K562 (cell line): ENCODE measurements at regions not wholly inside any gene's neighbourhood (a gene's known extent, or its start where the extent isn't known, plus 50 kb on each side); places are given as distances from the start of the nearest gene placed in this dataset.
A peak's percentile ranks its signal among the peaks of the same experiment; 100 is the strongest.

Experiments used
- ARID3A ChIP-seq: IDR thresholded peaks from 2 replicates; pipeline ENCODE4 v1.6.1; 2012; ENCODE audit warnings: low read depth, low read length, improper control_type of control experiment, borderline replicate concordance
- CTCFL ChIP-seq: IDR thresholded peaks from 2 replicates; pipeline ENCODE4 v1.6.1; 2011; ENCODE audit warnings: borderline replicate concordance, low read depth, mild to moderate bottlenecking, moderate library complexity, low read length; ENCODE audit not compliant: insufficient read depth, poor library complexity, severe bottlenecking
- PBX2 ChIP-seq, 2 experiments: IDR thresholded peaks in 1 of 2; conservative IDR thresholded peaks in 1 of 2; 2 replicates each; pipeline ENCODE4 v1.6.1; 2016; ENCODE audit warnings: low read depth in 2 of 2, mild to moderate bottlenecking in 1 of 2, missing compliant biosample characterization in 1 of 2, missing genetic modification characterization in 1 of 2, moderate library complexity in 1 of 2
- PURB ChIP-seq: sonication (generic); formaldehyde crosslinking; IDR thresholded peaks from 2 replicates; pipeline ENCODE4 v1.9.0; 2021; ENCODE audit warnings: low read depth, mild to moderate bottlenecking, missing genetic modification reagents
- TF ChIP-seq, protein P1 (sequence below), 3 experiments: IDR thresholded peaks in 2 of 3; conservative IDR thresholded peaks in 1 of 3; 2 replicates each; pipeline ENCODE4 v1.5.1; 2011 to 2012; ENCODE audit warnings: low read length in 3 of 3, mild to moderate bottlenecking in 3 of 3, control low read depth in 2 of 3, improper control_type of control experiment in 1 of 3, inconsistent platforms in 1 of 3, low read depth in 1 of 3, mixed read lengths in 1 of 3, moderate library complexity in 1 of 3; ENCODE audit not compliant: insufficient read depth in 2 of 3
- TF ChIP-seq, protein P2 (sequence below): sonication (generic); IDR thresholded peaks from 2 replicates; pipeline ENCODE4 v1.6.1; 2016
- TF ChIP-seq, protein P3 (sequence below), 2 experiments: fragments of 450-650 bp; formaldehyde crosslinking in 1 of 2; IDR thresholded peaks; 2 replicates each; pipeline versions ENCODE4 v1.4.0 to v1.6.1; 2014 to 2020; ENCODE audit warnings: mild to moderate bottlenecking in 2 of 2, borderline replicate concordance in 1 of 2, low read depth in 1 of 2

DNA sequence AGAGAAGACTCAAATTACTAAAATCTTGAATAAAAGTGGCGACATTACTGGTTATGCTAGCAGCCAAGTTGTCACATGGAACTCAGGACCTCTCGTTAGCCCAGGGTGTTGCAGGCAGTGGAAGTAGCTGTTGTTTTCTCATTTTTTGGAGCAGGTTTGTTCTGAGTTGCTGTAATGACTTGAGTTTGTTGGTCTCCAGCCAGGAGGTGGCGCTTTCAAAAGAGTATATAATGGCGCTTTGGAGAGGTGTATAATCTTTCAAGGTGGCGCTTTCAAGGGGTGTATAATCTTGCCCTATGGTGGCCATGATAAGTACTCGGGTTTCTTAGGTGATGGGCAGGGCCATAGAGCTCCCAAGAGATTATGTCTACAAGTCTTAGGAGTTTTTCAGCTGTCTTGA, 632.7 kb downstream of the NTRK3 start (continued):
- TF ChIP-seq, protein P1, sequence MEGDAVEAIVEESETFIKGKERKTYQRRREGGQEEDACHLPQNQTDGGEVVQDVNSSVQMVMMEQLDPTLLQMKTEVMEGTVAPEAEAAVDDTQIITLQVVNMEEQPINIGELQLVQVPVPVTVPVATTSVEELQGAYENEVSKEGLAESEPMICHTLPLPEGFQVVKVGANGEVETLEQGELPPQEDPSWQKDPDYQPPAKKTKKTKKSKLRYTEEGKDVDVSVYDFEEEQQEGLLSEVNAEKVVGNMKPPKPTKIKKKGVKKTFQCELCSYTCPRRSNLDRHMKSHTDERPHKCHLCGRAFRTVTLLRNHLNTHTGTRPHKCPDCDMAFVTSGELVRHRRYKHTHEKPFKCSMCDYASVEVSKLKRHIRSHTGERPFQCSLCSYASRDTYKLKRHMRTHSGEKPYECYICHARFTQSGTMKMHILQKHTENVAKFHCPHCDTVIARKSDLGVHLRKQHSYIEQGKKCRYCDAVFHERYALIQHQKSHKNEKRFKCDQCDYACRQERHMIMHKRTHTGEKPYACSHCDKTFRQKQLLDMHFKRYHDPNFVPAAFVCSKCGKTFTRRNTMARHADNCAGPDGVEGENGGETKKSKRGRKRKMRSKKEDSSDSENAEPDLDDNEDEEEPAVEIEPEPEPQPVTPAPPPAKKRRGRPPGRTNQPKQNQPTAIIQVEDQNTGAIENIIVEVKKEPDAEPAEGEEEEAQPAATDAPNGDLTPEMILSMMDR (IDR thresholded peaks at IDR 0.05 in 2 of 3, conservative IDR thresholded peaks at IDR 0.05 in 1 of 3; ENCODE audit: insufficient read depth in 2 of 3, low read depth in 1 of 3, low read length in 3 of 3): peak; percentile 58 to 67 (median 61)
- TF ChIP-seq CTCFL: peak; percentile 54
- TF ChIP-seq, protein P2, sequence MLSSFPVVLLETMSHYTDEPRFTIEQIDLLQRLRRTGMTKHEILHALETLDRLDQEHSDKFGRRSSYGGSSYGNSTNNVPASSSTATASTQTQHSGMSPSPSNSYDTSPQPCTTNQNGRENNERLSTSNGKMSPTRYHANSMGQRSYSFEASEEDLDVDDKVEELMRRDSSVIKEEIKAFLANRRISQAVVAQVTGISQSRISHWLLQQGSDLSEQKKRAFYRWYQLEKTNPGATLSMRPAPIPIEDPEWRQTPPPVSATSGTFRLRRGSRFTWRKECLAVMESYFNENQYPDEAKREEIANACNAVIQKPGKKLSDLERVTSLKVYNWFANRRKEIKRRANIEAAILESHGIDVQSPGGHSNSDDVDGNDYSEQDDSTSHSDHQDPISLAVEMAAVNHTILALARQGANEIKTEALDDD: peak; percentile 22; the same call in 1 of the 2 replicates
- peak; percentile 49; the same call in 1 of the 2 replicates for TF ChIP-seq ARID3A
- TF ChIP-seq, protein P3, sequence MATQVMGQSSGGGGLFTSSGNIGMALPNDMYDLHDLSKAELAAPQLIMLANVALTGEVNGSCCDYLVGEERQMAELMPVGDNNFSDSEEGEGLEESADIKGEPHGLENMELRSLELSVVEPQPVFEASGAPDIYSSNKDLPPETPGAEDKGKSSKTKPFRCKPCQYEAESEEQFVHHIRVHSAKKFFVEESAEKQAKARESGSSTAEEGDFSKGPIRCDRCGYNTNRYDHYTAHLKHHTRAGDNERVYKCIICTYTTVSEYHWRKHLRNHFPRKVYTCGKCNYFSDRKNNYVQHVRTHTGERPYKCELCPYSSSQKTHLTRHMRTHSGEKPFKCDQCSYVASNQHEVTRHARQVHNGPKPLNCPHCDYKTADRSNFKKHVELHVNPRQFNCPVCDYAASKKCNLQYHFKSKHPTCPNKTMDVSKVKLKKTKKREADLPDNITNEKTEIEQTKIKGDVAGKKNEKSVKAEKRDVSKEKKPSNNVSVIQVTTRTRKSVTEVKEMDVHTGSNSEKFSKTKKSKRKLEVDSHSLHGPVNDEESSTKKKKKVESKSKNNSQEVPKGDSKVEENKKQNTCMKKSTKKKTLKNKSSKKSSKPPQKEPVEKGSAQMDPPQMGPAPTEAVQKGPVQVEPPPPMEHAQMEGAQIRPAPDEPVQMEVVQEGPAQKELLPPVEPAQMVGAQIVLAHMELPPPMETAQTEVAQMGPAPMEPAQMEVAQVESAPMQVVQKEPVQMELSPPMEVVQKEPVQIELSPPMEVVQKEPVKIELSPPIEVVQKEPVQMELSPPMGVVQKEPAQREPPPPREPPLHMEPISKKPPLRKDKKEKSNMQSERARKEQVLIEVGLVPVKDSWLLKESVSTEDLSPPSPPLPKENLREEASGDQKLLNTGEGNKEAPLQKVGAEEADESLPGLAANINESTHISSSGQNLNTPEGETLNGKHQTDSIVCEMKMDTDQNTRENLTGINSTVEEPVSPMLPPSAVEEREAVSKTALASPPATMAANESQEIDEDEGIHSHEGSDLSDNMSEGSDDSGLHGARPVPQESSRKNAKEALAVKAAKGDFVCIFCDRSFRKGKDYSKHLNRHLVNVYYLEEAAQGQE (IDR thresholded peaks at IDR 0.05; ENCODE audit: borderline replicate concordance): peak; percentile 21; the same call in 1 of the 2 replicates
- TF ChIP-seq, protein P3 (CRISPR knock-in tag; IDR thresholded peaks at IDR 0.05; ENCODE audit: low read depth): no peak
- TF ChIP-seq PURB (CRISPR knock-in tag): no peak
- no peak for TF ChIP-seq PBX2 (CRISPR knock-in tag; IDR thresholded peaks at IDR 0.05; ENCODE audit: low read depth)
- TF ChIP-seq PBX2 (tag; conservative IDR thresholded peaks at IDR 0.05; ENCODE audit: low read depth): no peak
